GM12874 (cell line): ENCODE measurements at regions not wholly inside any gene's neighbourhood (a gene's known extent, or its start where the extent isn't known, plus 50 kb on each side); places are given as distances from the start of the nearest gene placed in this dataset.

Experiments used
- TF ChIP-seq, protein P1 (sequence below): IDR thresholded peaks from 2 replicates; pipeline ENCODE4 v1.5.1; 2011; ENCODE audit warnings: low read depth, mild to moderate bottlenecking, control low read depth, low read length, moderate library complexity; ENCODE audit not compliant: insufficient read depth

DNA sequence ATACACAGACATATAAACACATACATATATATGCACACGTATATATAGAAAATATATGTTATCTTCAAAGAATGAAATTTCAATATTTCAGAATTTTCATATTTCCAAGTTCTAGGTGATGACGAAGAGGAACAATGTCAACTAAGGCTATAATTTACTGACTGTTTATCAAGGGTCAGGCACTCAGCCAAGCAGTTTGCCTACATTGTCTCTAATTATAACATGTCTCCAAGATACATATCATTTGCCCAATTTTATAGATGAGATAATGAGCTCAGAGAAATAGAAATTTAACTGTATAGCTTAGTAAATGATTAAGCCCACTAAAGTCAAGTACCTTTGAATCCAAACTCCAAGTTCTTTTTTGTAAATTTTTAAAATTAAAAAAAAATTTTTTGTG, 99.9 kb upstream of the PLSCR4 start:
- TF ChIP-seq, protein P1, sequence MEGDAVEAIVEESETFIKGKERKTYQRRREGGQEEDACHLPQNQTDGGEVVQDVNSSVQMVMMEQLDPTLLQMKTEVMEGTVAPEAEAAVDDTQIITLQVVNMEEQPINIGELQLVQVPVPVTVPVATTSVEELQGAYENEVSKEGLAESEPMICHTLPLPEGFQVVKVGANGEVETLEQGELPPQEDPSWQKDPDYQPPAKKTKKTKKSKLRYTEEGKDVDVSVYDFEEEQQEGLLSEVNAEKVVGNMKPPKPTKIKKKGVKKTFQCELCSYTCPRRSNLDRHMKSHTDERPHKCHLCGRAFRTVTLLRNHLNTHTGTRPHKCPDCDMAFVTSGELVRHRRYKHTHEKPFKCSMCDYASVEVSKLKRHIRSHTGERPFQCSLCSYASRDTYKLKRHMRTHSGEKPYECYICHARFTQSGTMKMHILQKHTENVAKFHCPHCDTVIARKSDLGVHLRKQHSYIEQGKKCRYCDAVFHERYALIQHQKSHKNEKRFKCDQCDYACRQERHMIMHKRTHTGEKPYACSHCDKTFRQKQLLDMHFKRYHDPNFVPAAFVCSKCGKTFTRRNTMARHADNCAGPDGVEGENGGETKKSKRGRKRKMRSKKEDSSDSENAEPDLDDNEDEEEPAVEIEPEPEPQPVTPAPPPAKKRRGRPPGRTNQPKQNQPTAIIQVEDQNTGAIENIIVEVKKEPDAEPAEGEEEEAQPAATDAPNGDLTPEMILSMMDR = no peak

DNA sequence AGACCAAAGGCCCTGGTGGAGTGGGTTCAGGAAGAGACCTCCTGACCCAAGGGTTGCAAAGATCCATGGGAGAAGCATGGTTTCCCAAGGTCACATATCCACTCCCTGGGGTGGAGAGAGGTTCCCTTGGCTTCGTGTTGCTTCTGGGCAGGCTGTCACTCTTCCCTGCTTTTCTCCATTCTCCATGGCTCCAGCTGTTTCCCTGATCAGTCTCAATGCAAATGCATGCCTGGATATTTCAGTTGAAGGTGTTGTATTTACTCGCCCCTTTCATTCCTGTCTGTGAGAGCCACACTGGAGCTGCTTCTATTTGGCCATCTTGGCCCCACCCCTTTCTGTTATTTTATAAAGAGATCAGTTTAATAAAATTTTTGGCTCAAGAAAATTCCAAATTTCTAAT, 95.0 kb upstream of the PLSCR4 start:
- TF ChIP-seq, protein P1 = no peak

- TF ChIP-seq, protein P1 = no peak
These were observed 92.6 kb upstream of the PLSCR4 start for GRCh38 chr3:146343551-146343950.

GRCh38 chr3:146342989-146343388, 92.1 kb upstream of the PLSCR4 start:
- TF ChIP-seq, protein P1 = no peak

DNA sequence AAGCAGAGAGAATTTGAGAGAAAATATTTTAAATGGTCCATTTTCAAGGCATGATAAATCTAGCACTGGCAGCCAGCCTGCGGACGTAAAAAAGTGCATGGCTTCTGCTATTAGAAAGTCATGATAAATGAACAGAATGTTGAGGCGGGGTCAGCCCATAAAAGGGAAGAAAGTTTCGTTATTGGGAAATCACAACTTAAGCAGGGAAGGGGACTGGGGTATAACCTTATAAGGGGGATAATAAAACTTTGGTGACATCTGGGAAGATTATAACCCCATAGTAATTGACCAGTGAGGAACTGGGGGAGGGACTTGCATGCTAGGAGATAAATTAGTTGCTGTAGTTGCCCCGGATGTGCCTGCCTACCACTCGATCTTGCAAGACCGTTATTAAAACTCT, 88.4 kb upstream of the PLSCR4 start:
- TF ChIP-seq, protein P1 = no peak

- TF ChIP-seq, protein P1 = no peak
These were observed 87.1 kb upstream of the PLSCR4 start for GRCh38 chr3:146337991-146338390.

- TF ChIP-seq, protein P1 = no peak
These were observed 84.5 kb upstream of the PLSCR4 start for GRCh38 chr3:146335386-146335785.

- TF ChIP-seq, protein P1 = no peak
These were observed 83.2 kb upstream of the PLSCR4 start for GRCh38 chr3:146334151-146334550.
